GM12891 (cell line): ENCODE measurements at regions not wholly inside any gene's neighbourhood (a gene's known extent, or its start where the extent isn't known, plus 50 kb on each side); places are given as distances from the start of the nearest gene placed in this dataset.

ENCODE experiments used
- POLR2A ChIP-seq: IDR thresholded peaks from 2 replicates; pipeline ENCODE4 v1.6.1; 2011; ENCODE audit warnings: low read depth, low read length, control low read depth
- POLR2AphosphoS5 ChIP-seq: IDR thresholded peaks from 2 replicates; pipeline ENCODE4 v1.6.1; 2011; ENCODE audit warnings: low read depth, low read length, control low read depth
- TAF1 ChIP-seq: IDR thresholded peaks from 2 replicates; pipeline ENCODE4 v1.6.1; 2011; ENCODE audit warnings: low read depth, low read length, control low read depth

DNA sequence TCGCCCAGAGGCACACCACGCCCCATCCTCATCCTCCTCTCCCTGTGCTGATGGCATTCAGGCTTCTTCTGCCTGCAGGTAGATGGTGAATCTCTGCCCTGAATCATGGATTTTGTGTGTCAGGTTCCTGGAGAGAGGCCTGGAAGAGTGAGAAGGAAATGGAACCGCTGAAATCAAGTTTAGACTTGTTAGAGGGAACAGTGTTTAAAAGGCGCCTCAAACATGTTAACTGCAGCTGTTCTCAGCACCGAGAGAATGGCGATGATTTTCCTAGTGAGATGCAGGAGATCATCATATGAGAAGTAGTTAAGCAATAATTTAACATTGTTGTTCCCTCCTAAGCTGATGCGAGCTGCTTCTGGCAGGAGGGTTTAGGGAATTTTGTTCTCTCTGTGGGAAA lies 744.4 kb upstream of the EEF2KMT start:
- TF ChIP-seq POLR2AphosphoS5, result no peak
- TF ChIP-seq TAF1, result no peak
- TF ChIP-seq POLR2A, result no peak
